Stomach (tissue), 8 donors: ENCODE measurements at regions not wholly inside any gene's neighbourhood (a gene's known extent, or its start where the extent isn't known, plus 50 kb on each side); places are given as distances from the start of the nearest gene placed in this dataset.

Source experiments
- DNase-seq, 2 donors: peaks; one replicate each; pipeline versions ENCODE4 v3.0.0 to v3.0.0-alpha.2; 2013 to 2019
- H3K27ac ChIP-seq, 5 donors: fragments of 200-600 bp in 4 of 5; sonication (generic) in 4 of 5; one replicate each; pipeline ENCODE4 v1.5.1; 2013 to 2019; ENCODE audit warnings: mild to moderate bottlenecking in 1 of 5, moderate library complexity in 1 of 5
- H3K27me3 ChIP-seq, 3 donors: fragments of 200-600 bp; sonication (generic); one replicate each; pipeline ENCODE4 v1.5.1; 2017 to 2019; ENCODE audit warnings: mixed run types in 1 of 3
- H3K36me3 ChIP-seq, 4 donors: fragments of 200-600 bp; sonication (generic); 1 replicate in 3 of 4; 2 replicates in 1 of 4; pipeline ENCODE4 v1.5.1; 2016 to 2019
- H3K4me1 ChIP-seq, 4 donors: fragments of 200-600 bp; sonication (generic); one replicate each; pipeline ENCODE4 v1.5.1; 2016 to 2019
- H3K4me3 ChIP-seq, 4 donors: fragments of 200-600 bp; sonication (generic) in 3 of 4; one replicate each; pipeline ENCODE4 v1.5.1; 2016 to 2019; ENCODE audit warnings: mild to moderate bottlenecking in 1 of 4
- H3K9me3 ChIP-seq, 4 donors: fragments of 200-600 bp; sonication (generic); one replicate each; pipeline ENCODE4 v1.5.1; 2016 to 2019
- CTCF ChIP-seq, 7 experiments: fragments of 450-650 bp in 4 of 7; fragments of 200-600 bp in 3 of 7; sonication (generic) in 3 of 7; IDR thresholded peaks; one replicate each; pipeline ENCODE4 v1.5.1; 2016 to 2019; ENCODE audit warnings: antibody characterized with exemption in 7 of 7, control low read depth in 2 of 7, mild to moderate bottlenecking in 1 of 7
- EP300 ChIP-seq: sonication (generic); formaldehyde crosslinking; IDR thresholded peaks from one replicate; pipeline ENCODE4 v1.6.1; 2017; ENCODE audit warnings: antibody characterized with exemption
- POLR2A ChIP-seq, 4 donors: fragments of 450-650 bp; IDR thresholded peaks; one replicate each; pipeline ENCODE4 v1.6.1; 2016; ENCODE audit warnings: antibody characterized with exemption in 4 of 4, control low read depth in 2 of 4, mild to moderate bottlenecking in 1 of 4, moderate library complexity in 1 of 4
- POLR2AphosphoS5 ChIP-seq, 3 donors: sonication (generic); formaldehyde crosslinking; IDR thresholded peaks; one replicate each; pipeline ENCODE4 v1.6.1; 2016; ENCODE audit warnings: antibody characterized with exemption in 3 of 3
- WGBS, 5 donors: extraction: QIAGEN DNeasy Blood & Tissue Kit in 3 of 5; methylation state at CpG; one replicate each; pipeline versions ENCODE4 v1.1.5 to v1.1.7; 2013 to 2018; 5-methylcytosine and 5-hydroxymethylcytosine counted together
- intact Hi-C: fragments of 100-400 bp; cut with DNase I; formaldehyde crosslinking; loops from one replicate; pipeline ENCODE4 v1.15.1; 2023; ENCODE audit warnings: low total_unique reads
- donor health status: healthy with polysubstance abuse.
- donor health status: Bipolar disorder and iron deficiency.
- donor health status: healthy.

GRCh38 chr5:125236981-125237380 is 490.5 kb upstream of the ZNF608 start:
- TF ChIP-seq EP300 = no peak
- TF ChIP-seq POLR2AphosphoS5 (IDR thresholded peaks at IDR 0.05) = no peak
- TF ChIP-seq POLR2A (IDR thresholded peaks at IDR 0.05) = no peak
- TF ChIP-seq CTCF (IDR thresholded peaks at IDR 0.05) = no peak

GRCh38 chr5:125244531-125244930 is 498.1 kb upstream of the ZNF608 start:
- H3K4me1 ChIP-seq = no peaks in the 10 kb centered on the region
- intact Hi-C loops = no loop called here
- H3K9me3 ChIP-seq = no peaks in the 10 kb centered on the region
- DNase-seq = no peak
- H3K4me3 ChIP-seq = no peak overlapping the region
- no peaks in the 10 kb centered on the region for H3K36me3 ChIP-seq
- H3K27me3 ChIP-seq = no peaks in the 10 kb centered on the region
- no peak overlapping the region for H3K27ac ChIP-seq
- WGBS, 5 donors = 77 to 86% (median 77%) methylated on average over 2 of the region's 2 CpGs
- TF ChIP-seq POLR2AphosphoS5 (IDR thresholded peaks at IDR 0.05) = no peak
- no peak for TF ChIP-seq EP300
- no peak for TF ChIP-seq CTCF (IDR thresholded peaks at IDR 0.05)
- no peak for TF ChIP-seq POLR2A (IDR thresholded peaks at IDR 0.05)

More at GRCh38 chr5:125236981-125237380, 490.5 kb upstream of the ZNF608 start:
- H3K4me1 ChIP-seq = no peaks in the 10 kb centered on the region
- intact Hi-C loops = no loop called here
- no peaks in the 10 kb centered on the region for H3K9me3 ChIP-seq
- DNase-seq = no peak
- 67 to 92% (median 87%) methylated on average over 1 of the region's 1 CpG for WGBS, 5 donors
- no peaks in the 10 kb centered on the region for H3K36me3 ChIP-seq
- no peak overlapping the region for H3K4me3 ChIP-seq
- no peak overlapping the region for H3K27ac ChIP-seq
- no peaks in the 10 kb centered on the region for H3K27me3 ChIP-seq

- no peak for DNase-seq
- Histone ChIP-seq H3K27me3 (no peaks in the 10 kb centered on the region), H3K4me1 (no peaks in the 10 kb centered on the region), H3K27ac (no peak overlapping the region), H3K9me3 (no peaks in the 10 kb centered on the region), H3K4me3 (no peak overlapping the region), H3K36me3 (no peaks in the 10 kb centered on the region)
- intact Hi-C loops = no loop called here
- 76 to 100% (median 86%) methylated on average over 2 to 4 of the region's 4 CpGs for WGBS, 5 donors
- TF ChIP-seq CTCF (IDR thresholded peaks at IDR 0.05) = no peak
- no peak for TF ChIP-seq POLR2A (IDR thresholded peaks at IDR 0.05)
- TF ChIP-seq EP300 = no peak
- no peak for TF ChIP-seq POLR2AphosphoS5 (IDR thresholded peaks at IDR 0.05)
Measured at GRCh38 chr5:125245216-125245615, 498.8 kb upstream of the ZNF608 start.

- intact Hi-C loops = no loop called here
- Histone ChIP-seq H3K4me1 (no peaks in the 10 kb centered on the region), H3K4me3 (no peak overlapping the region), H3K27ac (no peak overlapping the region), H3K9me3 (peaks cover 0 to 14% (median 9%) of the 10 kb centered on the region in 4 donors), H3K27me3 (no peaks in the 10 kb centered on the region), H3K36me3 (no peaks in the 10 kb centered on the region)
- 53 to 76% (median 65%) methylated on average over 2 of the region's 2 CpGs for WGBS, 5 donors
- DNase-seq = no peak
- TF ChIP-seq POLR2A (IDR thresholded peaks at IDR 0.05) (no peak), POLR2AphosphoS5 (IDR thresholded peaks at IDR 0.05) (no peak), CTCF (IDR thresholded peaks at IDR 0.05) (no peak), EP300 (no peak)
Measured at GRCh38 chr5:125249400-125249799, 503.0 kb upstream of the ZNF608 start.
